ENCODE measurements at regions not wholly inside any gene's neighbourhood (a gene's known extent, or its start where the extent isn't known, plus 50 kb on each side); places are given as distances from the start of the nearest gene placed in this dataset.

- intact Hi-C loops (cut with DNase I) = no loop called here
- Histone ChIP-seq H3K36me3 (no peaks in the 10 kb centered on the region), H3K4me1 (no peaks in the 10 kb centered on the region), H3K27ac (no peak overlapping the region), H3K27me3 (no peaks in the 10 kb centered on the region), H3K9me3 (no peaks in the 10 kb centered on the region), H3K4me3 (no peak overlapping the region), H3K9ac (ENCODE audit: low read depth in 2 of 2, low read length in 2 of 2) (no peak overlapping the region)
- TF ChIP-seq, protein P1, sequence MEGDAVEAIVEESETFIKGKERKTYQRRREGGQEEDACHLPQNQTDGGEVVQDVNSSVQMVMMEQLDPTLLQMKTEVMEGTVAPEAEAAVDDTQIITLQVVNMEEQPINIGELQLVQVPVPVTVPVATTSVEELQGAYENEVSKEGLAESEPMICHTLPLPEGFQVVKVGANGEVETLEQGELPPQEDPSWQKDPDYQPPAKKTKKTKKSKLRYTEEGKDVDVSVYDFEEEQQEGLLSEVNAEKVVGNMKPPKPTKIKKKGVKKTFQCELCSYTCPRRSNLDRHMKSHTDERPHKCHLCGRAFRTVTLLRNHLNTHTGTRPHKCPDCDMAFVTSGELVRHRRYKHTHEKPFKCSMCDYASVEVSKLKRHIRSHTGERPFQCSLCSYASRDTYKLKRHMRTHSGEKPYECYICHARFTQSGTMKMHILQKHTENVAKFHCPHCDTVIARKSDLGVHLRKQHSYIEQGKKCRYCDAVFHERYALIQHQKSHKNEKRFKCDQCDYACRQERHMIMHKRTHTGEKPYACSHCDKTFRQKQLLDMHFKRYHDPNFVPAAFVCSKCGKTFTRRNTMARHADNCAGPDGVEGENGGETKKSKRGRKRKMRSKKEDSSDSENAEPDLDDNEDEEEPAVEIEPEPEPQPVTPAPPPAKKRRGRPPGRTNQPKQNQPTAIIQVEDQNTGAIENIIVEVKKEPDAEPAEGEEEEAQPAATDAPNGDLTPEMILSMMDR (IDR thresholded peaks at IDR 0.05) = no peak
- no peak for DNase-seq
Observed at GRCh38 chr12:91551242-91551641, 368.6 kb upstream of the DCN start.

DNA sequence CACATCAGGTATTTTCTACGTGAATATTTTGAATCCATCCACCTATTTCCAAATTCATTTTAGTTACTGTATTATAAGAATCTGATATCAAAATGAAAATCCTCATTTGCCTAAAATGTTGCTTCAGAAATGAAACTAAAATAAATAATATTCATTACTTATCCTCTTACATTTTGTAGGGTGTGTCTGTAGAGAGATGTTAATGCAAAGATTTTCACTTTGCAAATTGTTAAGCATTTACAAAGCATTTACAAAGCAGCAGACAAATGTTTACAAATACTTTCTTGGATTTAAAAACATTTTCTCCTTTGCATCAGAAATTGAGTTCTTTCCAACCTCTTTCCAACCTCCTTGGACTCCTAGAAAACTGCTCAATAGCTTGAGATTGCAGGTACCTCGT, 360.0 kb upstream of the DCN start:
- no peak for DNase-seq
- H3K4me3 ChIP-seq = no peak overlapping the region
- H3K4me1 ChIP-seq = no peaks in the 10 kb centered on the region
- no peaks in the 10 kb centered on the region for H3K9me3 ChIP-seq
- no peak overlapping the region for H3K9ac ChIP-seq (ENCODE audit: low read depth in 2 of 2, low read length in 2 of 2)
- intact Hi-C loops (cut with DNase I) = no loop called here
- TF ChIP-seq, protein P1 (IDR thresholded peaks at IDR 0.05) = no peak
- no peaks in the 10 kb centered on the region for H3K36me3 ChIP-seq
- H3K27ac ChIP-seq = no peak overlapping the region
- no peaks in the 10 kb centered on the region for H3K27me3 ChIP-seq

GRCh38 chr12:91542067-91542466, 359.4 kb upstream of the DCN start:
- intact Hi-C loops (cut with DNase I) = no loop called here
- Histone ChIP-seq H3K4me1 (no peaks in the 10 kb centered on the region), H3K9ac (ENCODE audit: low read depth in 2 of 2, low read length in 2 of 2) (no peak overlapping the region), H3K36me3 (no peaks in the 10 kb centered on the region), H3K27ac (no peak overlapping the region), H3K9me3 (no peaks in the 10 kb centered on the region), H3K27me3 (no peaks in the 10 kb centered on the region), H3K4me3 (no peak overlapping the region)
- DNase-seq = no peak
- TF ChIP-seq, protein P1 (IDR thresholded peaks at IDR 0.05) = no peak

- TF ChIP-seq, protein P1 (IDR thresholded peaks at IDR 0.05) = no peak
- Histone ChIP-seq H3K27ac (no peak overlapping the region), H3K27me3 (no peaks in the 10 kb centered on the region), H3K36me3 (no peaks in the 10 kb centered on the region), H3K4me1 (no peaks in the 10 kb centered on the region), H3K9ac (ENCODE audit: low read depth in 2 of 2, low read length in 2 of 2) (no peak overlapping the region), H3K4me3 (no peak overlapping the region), H3K9me3 (no peaks in the 10 kb centered on the region)
- no peak for DNase-seq
- intact Hi-C loops (cut with DNase I) = no loop called here
Observed at GRCh38 chr12:91538418-91538817, 355.8 kb upstream of the DCN start.

GRCh38 chr12:91533366-91533765, 350.7 kb upstream of the DCN start:
- TF ChIP-seq, protein P1 (IDR thresholded peaks at IDR 0.05) = no peak
- Histone ChIP-seq H3K9ac (ENCODE audit: low read depth in 2 of 2, low read length in 2 of 2) (no peak overlapping the region), H3K4me1 (no peaks in the 10 kb centered on the region), H3K27me3 (no peaks in the 10 kb centered on the region), H3K36me3 (no peaks in the 10 kb centered on the region), H3K27ac (no peak overlapping the region), H3K9me3 (no peaks in the 10 kb centered on the region), H3K4me3 (no peak overlapping the region)
- no peak for DNase-seq
- intact Hi-C loops (cut with DNase I) = no loop called here

GRCh38 chr12:91529829-91530228, 347.2 kb upstream of the DCN start:
- Histone ChIP-seq H3K9me3 (no peaks in the 10 kb centered on the region), H3K27me3 (no peaks in the 10 kb centered on the region), H3K4me1 (no peaks in the 10 kb centered on the region), H3K9ac (ENCODE audit: low read depth in 2 of 2, low read length in 2 of 2) (no peak overlapping the region), H3K27ac (no peak overlapping the region), H3K36me3 (no peaks in the 10 kb centered on the region), H3K4me3 (no peak overlapping the region)
- TF ChIP-seq, protein P1 (IDR thresholded peaks at IDR 0.05) = no peak
- intact Hi-C loops (cut with DNase I) = no loop called here
- DNase-seq = no peak

Measured in colonic mucosa (tissue), 4 donors.